ENCODE measurements at regions not wholly inside any gene's neighbourhood (a gene's known extent, or its start where the extent isn't known, plus 50 kb on each side); places are given as distances from the start of the nearest gene placed in this dataset.

DNA sequence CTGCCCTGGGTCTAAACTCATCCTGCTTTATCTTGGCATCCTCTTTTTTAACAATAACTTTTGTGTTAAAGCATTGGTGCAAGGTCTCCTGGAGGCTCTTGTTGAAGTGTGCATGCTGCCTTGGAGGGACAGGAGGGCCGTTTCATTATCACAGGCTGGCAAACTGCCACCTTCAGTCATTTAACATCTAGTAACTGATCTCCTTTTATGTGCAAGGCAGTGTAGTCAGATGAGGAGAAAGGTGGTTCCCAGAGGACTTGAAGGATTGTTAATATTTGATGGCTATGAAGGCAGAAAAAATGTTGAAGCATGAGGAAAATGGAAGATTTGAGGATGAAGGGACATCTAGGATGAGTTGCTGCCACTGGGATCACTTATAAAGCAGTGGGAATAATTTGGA lies 439.4 kb downstream of the RAPGEF2 start:
- DNase-seq (ENCODE audit: low read depth), result no peak
- no peak for TF ChIP-seq CTCF (IDR thresholded peaks at IDR 0.05; ENCODE audit: insufficient read depth, low read depth, low read length)
- no peak overlapping the region for H3K4me3 ChIP-seq (ENCODE audit: low read depth, low read length)

- no peak overlapping the region for H3K4me3 ChIP-seq (ENCODE audit: low read depth, low read length)
- TF ChIP-seq CTCF (IDR thresholded peaks at IDR 0.05; ENCODE audit: insufficient read depth, low read depth, low read length), result no peak
- no peak for DNase-seq (ENCODE audit: low read depth)
These were observed 441.0 kb downstream of the RAPGEF2 start for GRCh38 chr4:159543831-159544230.

DNA sequence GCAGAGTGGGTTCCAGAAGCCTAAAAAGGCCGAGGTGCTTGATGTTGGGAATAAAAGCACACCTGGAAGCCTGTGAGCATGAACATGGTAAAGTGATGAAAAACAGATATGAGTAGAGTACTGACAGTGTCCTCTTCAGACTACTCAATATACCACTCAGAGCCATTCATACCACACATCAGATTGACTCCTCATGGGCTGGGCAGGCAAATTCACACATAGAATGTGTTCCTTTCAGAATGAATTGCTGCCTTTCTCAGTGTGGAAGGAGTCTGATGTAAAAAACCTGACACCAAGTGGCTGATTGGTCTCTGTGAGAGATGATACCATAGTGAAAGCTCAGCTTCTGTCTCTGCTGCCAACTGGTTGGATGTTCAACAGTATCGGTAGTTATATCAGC lies 442.7 kb downstream of the RAPGEF2 start:
- no peak for DNase-seq (ENCODE audit: low read depth)
- no peak for TF ChIP-seq CTCF (IDR thresholded peaks at IDR 0.05; ENCODE audit: insufficient read depth, low read depth, low read length)
- H3K4me3 ChIP-seq (ENCODE audit: low read depth, low read length), result no peak overlapping the region

- H3K4me3 ChIP-seq (ENCODE audit: low read depth, low read length), result no peak overlapping the region
- DNase-seq (ENCODE audit: low read depth), result no peak
These were observed 444.9 kb downstream of the RAPGEF2 start for GRCh38 chr4:159547645-159548308.

GRCh38 chr4:159549098-159549518 lies 446.2 kb downstream of the RAPGEF2 start:
- no peak overlapping the region for H3K4me3 ChIP-seq (ENCODE audit: low read depth, low read length)
- DNase-seq (ENCODE audit: low read depth), result no peak
- TF ChIP-seq CTCF (IDR thresholded peaks at IDR 0.05; ENCODE audit: insufficient read depth, low read depth, low read length), result no peak

More at GRCh38 chr4:159547645-159548308, 444.9 kb downstream of the RAPGEF2 start:
- TF ChIP-seq CTCF (IDR thresholded peaks at IDR 0.05; ENCODE audit: insufficient read depth, low read depth, low read length), result no peak

GRCh38 chr4:159551281-159551680 lies 448.4 kb downstream of the RAPGEF2 start:
- no peak overlapping the region for H3K4me3 ChIP-seq (ENCODE audit: low read depth, low read length)
- no peak for DNase-seq (ENCODE audit: low read depth)
- no peak for TF ChIP-seq CTCF (IDR thresholded peaks at IDR 0.05; ENCODE audit: insufficient read depth, low read depth, low read length)
